Stomach (tissue), 8 donors: ENCODE measurements at regions not wholly inside any gene's neighbourhood (a gene's known extent, or its start where the extent isn't known, plus 50 kb on each side); places are given as distances from the start of the nearest gene placed in this dataset.

ENCODE experiments used
- DNase-seq, 2 donors: peaks; one replicate each; pipeline versions ENCODE4 v3.0.0 to v3.0.0-alpha.2; 2013 to 2019
- H3K27ac ChIP-seq, 5 donors: fragments of 200-600 bp in 4 of 5; sonication (generic) in 4 of 5; one replicate each; pipeline ENCODE4 v1.5.1; 2013 to 2019; ENCODE audit warnings: mild to moderate bottlenecking in 1 of 5, moderate library complexity in 1 of 5
- H3K27me3 ChIP-seq, 3 donors: fragments of 200-600 bp; sonication (generic); one replicate each; pipeline ENCODE4 v1.5.1; 2017 to 2019; ENCODE audit warnings: mixed run types in 1 of 3
- H3K36me3 ChIP-seq, 4 donors: fragments of 200-600 bp; sonication (generic); 1 replicate in 3 of 4; 2 replicates in 1 of 4; pipeline ENCODE4 v1.5.1; 2016 to 2019
- H3K4me1 ChIP-seq, 4 donors: fragments of 200-600 bp; sonication (generic); one replicate each; pipeline ENCODE4 v1.5.1; 2016 to 2019
- H3K4me3 ChIP-seq, 4 donors: fragments of 200-600 bp; sonication (generic) in 3 of 4; one replicate each; pipeline ENCODE4 v1.5.1; 2016 to 2019; ENCODE audit warnings: mild to moderate bottlenecking in 1 of 4
- H3K9me3 ChIP-seq, 4 donors: fragments of 200-600 bp; sonication (generic); one replicate each; pipeline ENCODE4 v1.5.1; 2016 to 2019
- EP300 ChIP-seq: sonication (generic); formaldehyde crosslinking; IDR thresholded peaks from one replicate; pipeline ENCODE4 v1.6.1; 2017; ENCODE audit warnings: antibody characterized with exemption
- POLR2A ChIP-seq, 4 donors: fragments of 450-650 bp; IDR thresholded peaks; one replicate each; pipeline ENCODE4 v1.6.1; 2016; ENCODE audit warnings: antibody characterized with exemption in 4 of 4, control low read depth in 2 of 4, mild to moderate bottlenecking in 1 of 4, moderate library complexity in 1 of 4
- POLR2AphosphoS5 ChIP-seq, 3 donors: sonication (generic); formaldehyde crosslinking; IDR thresholded peaks; one replicate each; pipeline ENCODE4 v1.6.1; 2016; ENCODE audit warnings: antibody characterized with exemption in 3 of 3
- WGBS, 5 donors: extraction: QIAGEN DNeasy Blood & Tissue Kit in 3 of 5; methylation state at CpG; one replicate each; pipeline versions ENCODE4 v1.1.5 to v1.1.7; 2013 to 2018; 5-methylcytosine and 5-hydroxymethylcytosine counted together
- intact Hi-C: fragments of 100-400 bp; cut with DNase I; formaldehyde crosslinking; loops from one replicate; pipeline ENCODE4 v1.15.1; 2023; ENCODE audit warnings: low total_unique reads
- TF ChIP-seq, protein P1 (sequence below), 7 experiments: fragments of 450-650 bp in 4 of 7; fragments of 200-600 bp in 3 of 7; sonication (generic) in 3 of 7; IDR thresholded peaks; one replicate each; pipeline ENCODE4 v1.5.1; 2016 to 2019; ENCODE audit warnings: antibody characterized with exemption in 7 of 7, control low read depth in 2 of 7, mild to moderate bottlenecking in 1 of 7
- donor health status: healthy with polysubstance abuse.
- donor health status: Bipolar disorder and iron deficiency.
- donor health status: healthy.

GRCh38 chrX:38881727-38882126 is 80.5 kb downstream of the MID1IP1 start:
- Histone ChIP-seq H3K36me3 (no peaks in the 10 kb centered on the region), H3K27ac (no peak overlapping the region), H3K27me3 (peaks cover 0 to 4% (median 0%) of the 10 kb centered on the region in 3 donors), H3K4me3 (no peak overlapping the region), H3K4me1 (peaks cover 0 to 9% (median 0%) of the 10 kb centered on the region in 4 donors), H3K9me3 (no peaks in the 10 kb centered on the region)
- no peak for DNase-seq
- intact Hi-C loops, result no loop called here
- TF ChIP-seq POLR2A (IDR thresholded peaks at IDR 0.05) (no peak), EP300 (no peak)
- TF ChIP-seq, protein P1, sequence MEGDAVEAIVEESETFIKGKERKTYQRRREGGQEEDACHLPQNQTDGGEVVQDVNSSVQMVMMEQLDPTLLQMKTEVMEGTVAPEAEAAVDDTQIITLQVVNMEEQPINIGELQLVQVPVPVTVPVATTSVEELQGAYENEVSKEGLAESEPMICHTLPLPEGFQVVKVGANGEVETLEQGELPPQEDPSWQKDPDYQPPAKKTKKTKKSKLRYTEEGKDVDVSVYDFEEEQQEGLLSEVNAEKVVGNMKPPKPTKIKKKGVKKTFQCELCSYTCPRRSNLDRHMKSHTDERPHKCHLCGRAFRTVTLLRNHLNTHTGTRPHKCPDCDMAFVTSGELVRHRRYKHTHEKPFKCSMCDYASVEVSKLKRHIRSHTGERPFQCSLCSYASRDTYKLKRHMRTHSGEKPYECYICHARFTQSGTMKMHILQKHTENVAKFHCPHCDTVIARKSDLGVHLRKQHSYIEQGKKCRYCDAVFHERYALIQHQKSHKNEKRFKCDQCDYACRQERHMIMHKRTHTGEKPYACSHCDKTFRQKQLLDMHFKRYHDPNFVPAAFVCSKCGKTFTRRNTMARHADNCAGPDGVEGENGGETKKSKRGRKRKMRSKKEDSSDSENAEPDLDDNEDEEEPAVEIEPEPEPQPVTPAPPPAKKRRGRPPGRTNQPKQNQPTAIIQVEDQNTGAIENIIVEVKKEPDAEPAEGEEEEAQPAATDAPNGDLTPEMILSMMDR (IDR thresholded peaks at IDR 0.05), result no peak
- 81 to 89% (median 87%) methylated on average over 4 of the region's 4 CpGs for WGBS, 5 donors

DNA sequence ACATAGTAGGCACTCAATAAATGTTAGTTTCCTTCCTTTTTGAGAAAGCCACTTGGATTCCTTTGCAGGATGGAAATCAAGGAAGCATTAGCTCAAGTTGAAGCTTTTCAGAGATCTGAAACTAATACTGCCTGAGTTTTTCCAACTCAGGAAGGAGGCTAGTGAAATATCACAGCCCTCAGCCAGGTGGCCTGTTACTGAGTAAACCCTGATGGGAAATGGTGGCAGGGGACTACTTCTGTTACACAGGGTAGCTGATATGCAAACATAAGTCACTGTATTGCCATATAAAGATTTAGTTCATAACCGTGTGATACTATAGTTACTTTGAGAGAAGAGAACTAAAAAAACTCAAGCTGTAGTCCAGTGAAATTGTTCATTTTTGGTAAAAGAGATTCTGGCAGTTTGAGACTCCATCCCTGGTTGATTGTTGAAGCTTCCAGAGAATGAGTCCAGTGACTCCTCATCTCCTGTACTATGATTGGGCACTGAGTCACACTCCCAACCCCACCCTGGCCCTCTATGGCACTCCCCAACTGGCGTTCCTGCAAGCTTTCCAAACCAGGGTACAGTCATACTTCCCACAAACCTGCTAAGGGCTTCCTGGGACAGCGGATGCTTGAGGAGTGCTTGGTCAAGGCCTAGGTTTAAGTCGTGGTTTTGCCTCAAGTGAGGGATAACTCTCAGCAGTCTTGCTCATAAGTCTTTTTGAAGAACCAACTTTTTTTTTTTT is 81.8 kb downstream of the MID1IP1 start:
- TF ChIP-seq, protein P1 (IDR thresholded peaks at IDR 0.05), result no peak
- TF ChIP-seq EP300 (no peak), POLR2AphosphoS5 (IDR thresholded peaks at IDR 0.05) (no peak)
- intact Hi-C loops, result no loop called here
- H3K4me3 ChIP-seq, result no peak overlapping the region
- H3K36me3 ChIP-seq, result no peaks in the 10 kb centered on the region
- no peaks in the 10 kb centered on the region for H3K9me3 ChIP-seq
- H3K4me1 ChIP-seq, result peaks cover 0 to 9% (median 0%) of the 10 kb centered on the region in 4 donors
- peak in 1 of 2 donors; percentile 36 for DNase-seq
- peaks cover 0 to 4% (median 0%) of the 10 kb centered on the region in 3 donors for H3K27me3 ChIP-seq
- no peak overlapping the region for H3K27ac ChIP-seq
- WGBS, 5 donors, result 62 to 79% (median 72%) methylated on average over 4 of the region's 4 CpGs

DNA sequence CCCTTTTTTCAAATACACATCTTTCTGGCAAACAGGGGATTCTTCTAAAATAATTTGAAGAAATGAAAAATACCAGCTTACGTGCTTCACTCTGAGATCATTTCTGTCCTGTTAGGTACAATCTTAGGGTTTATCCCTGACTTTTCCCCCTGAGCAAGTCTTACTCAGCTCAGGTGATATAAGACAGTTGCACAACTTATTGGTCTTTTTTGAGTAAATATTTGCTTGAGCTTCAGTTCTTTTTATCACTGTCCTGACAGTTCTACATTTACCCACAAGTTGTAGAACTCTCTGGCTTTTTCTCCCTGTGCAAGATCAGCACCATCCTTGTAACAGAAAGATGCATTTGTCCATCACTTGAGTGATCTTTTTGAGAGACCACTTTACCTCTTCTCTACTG is 84.9 kb downstream of the MID1IP1 start:
- Histone ChIP-seq H3K4me1 (no peaks in the 10 kb centered on the region), H3K36me3 (no peaks in the 10 kb centered on the region), H3K27ac (no peak overlapping the region), H3K27me3 (peaks cover 0 to 3% (median 0%) of the 10 kb centered on the region in 3 donors), H3K9me3 (no peaks in the 10 kb centered on the region), H3K4me3 (no peak overlapping the region)
- WGBS, 5 donors, result 88 to 100% (median 97%) methylated on average over 1 of the region's 1 CpG
- intact Hi-C loops, result no loop called here
- DNase-seq, result no peak
- TF ChIP-seq, protein P1 (IDR thresholded peaks at IDR 0.05), result no peak
- TF ChIP-seq EP300, result no peak
- TF ChIP-seq POLR2A (IDR thresholded peaks at IDR 0.05), result no peak
- no peak for TF ChIP-seq POLR2AphosphoS5 (IDR thresholded peaks at IDR 0.05)

DNA sequence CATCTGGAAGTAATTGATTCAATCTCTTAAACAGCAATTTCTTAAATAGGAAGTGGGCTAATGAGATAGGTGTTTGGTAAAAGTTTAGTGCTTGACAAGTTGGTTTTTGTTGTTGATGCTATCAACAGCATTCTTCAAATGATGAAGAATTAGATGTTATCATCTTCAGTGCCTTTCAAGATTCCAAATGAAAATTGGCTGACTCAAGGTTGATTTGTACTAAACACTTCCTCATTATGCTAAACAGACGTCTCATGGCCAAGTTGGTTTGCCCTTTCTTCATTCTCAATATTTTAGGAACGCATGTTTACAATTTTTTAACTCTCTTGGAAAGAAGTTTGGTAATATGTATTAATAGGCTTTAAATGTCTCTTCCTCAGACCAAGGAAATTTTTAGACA is 86.0 kb downstream of the MID1IP1 start:
- 40 to 93% (median 76%) methylated on average over 2 of the region's 2 CpGs for WGBS, 5 donors
- peaks cover 0 to 3% (median 0%) of the 10 kb centered on the region in 3 donors for H3K27me3 ChIP-seq

More for the DNA sequence above, 86.0 kb downstream of the MID1IP1 start:
- no peak overlapping the region for H3K27ac ChIP-seq
- H3K36me3 ChIP-seq, result no peaks in the 10 kb centered on the region
- no peak for DNase-seq
- H3K4me3 ChIP-seq, result no peak overlapping the region
- no peaks in the 10 kb centered on the region for H3K9me3 ChIP-seq
- TF ChIP-seq POLR2AphosphoS5 (IDR thresholded peaks at IDR 0.05), result no peak
- no peak for TF ChIP-seq EP300
- TF ChIP-seq, protein P1 (IDR thresholded peaks at IDR 0.05), result no peak
- no peak for TF ChIP-seq POLR2A (IDR thresholded peaks at IDR 0.05)
- H3K4me1 ChIP-seq, result no peaks in the 10 kb centered on the region
- intact Hi-C loops, result no loop called here
